HG03432 (cell line): ENCODE measurements at regions not wholly inside any gene's neighbourhood (a gene's known extent, or its start where the extent isn't known, plus 50 kb on each side); places are given as distances from the start of the nearest gene placed in this dataset.
"Not testable (repeated sequence)": the region's sequence is repeated elsewhere in the genome, so short reads cannot be mapped to it uniquely, and the experiment has no call there.

ENCODE experiments used
- ATAC-seq: cut with Tn5 transposase; IDR thresholded peaks from one replicate; pipeline ENCODE4 v1.9.1; 2021; ENCODE audit warnings: mild to moderate bottlenecking, moderate library complexity; ENCODE audit not compliant: unreplicated experiment

GRCh38 chr9:22817181-22817580 is 370.6 kb downstream of the DMRTA1 start:
- ATAC-seq, result no peak

- no peak for ATAC-seq
These were observed 382.6 kb downstream of the DMRTA1 start for GRCh38 chr9:22829236-22829635.

GRCh38 chr9:22838266-22838665 is 391.6 kb downstream of the DMRTA1 start:
- no peak for ATAC-seq

GRCh38 chr9:22840641-22841040 is 394.0 kb downstream of the DMRTA1 start:
- no peak for ATAC-seq

- ATAC-seq, result not testable (repeated sequence)
These were observed 398.6 kb downstream of the DMRTA1 start for GRCh38 chr9:22845243-22845642.

GRCh38 chr9:22855980-22856379 is 409.4 kb downstream of the DMRTA1 start:
- ATAC-seq, result no peak

GRCh38 chr9:22857316-22857715 is 410.7 kb downstream of the DMRTA1 start:
- ATAC-seq, result no peak

- ATAC-seq, result no peak
These were observed 416.5 kb downstream of the DMRTA1 start for GRCh38 chr9:22863106-22863505.

- ATAC-seq, result no peak
These were observed 417.1 kb downstream of the DMRTA1 start for GRCh38 chr9:22863736-22864135.

GRCh38 chr9:22893196-22893843 is 446.7 kb downstream of the DMRTA1 start:
- no peak for ATAC-seq

- no peak for ATAC-seq
These were observed 452.0 kb downstream of the DMRTA1 start for GRCh38 chr9:22898591-22898990.

GRCh38 chr9:22911632-22912031 is 465.0 kb downstream of the DMRTA1 start:
- no peak for ATAC-seq

- peak; percentile 9 for ATAC-seq
These were observed 466.4 kb downstream of the DMRTA1 start for GRCh38 chr9:22913026-22913425.

- peak; percentile 89 for ATAC-seq
These were observed 466.9 kb downstream of the DMRTA1 start for GRCh38 chr9:22913518-22913917.

- no peak for ATAC-seq
These were observed 469.5 kb downstream of the DMRTA1 start for GRCh38 chr9:22916148-22916547.

- peak; percentile 61 for ATAC-seq
These were observed 472.8 kb downstream of the DMRTA1 start for GRCh38 chr9:22919423-22919822.

- ATAC-seq, result no peak
These were observed 475.1 kb downstream of the DMRTA1 start for GRCh38 chr9:22921742-22922141.

GRCh38 chr9:22922222-22922621 is 475.6 kb downstream of the DMRTA1 start:
- ATAC-seq, result no peak

GRCh38 chr9:22954550-22954949 is 507.9 kb downstream of the DMRTA1 start:
- no peak for ATAC-seq

GRCh38 chr9:22954964-22955363 is 508.3 kb downstream of the DMRTA1 start:
- no peak for ATAC-seq

GRCh38 chr9:22969350-22969979 is 522.8 kb downstream of the DMRTA1 start:
- no peak for ATAC-seq

- no peak for ATAC-seq
These were observed 523.9 kb downstream of the DMRTA1 start for GRCh38 chr9:22970434-22970975.
